Keratinocyte (primary cell): ENCODE measurements at regions not wholly inside any gene's neighbourhood (a gene's known extent, or its start where the extent isn't known, plus 50 kb on each side); places are given as distances from the start of the nearest gene placed in this dataset.

Experiments
- DNase-seq: peaks from one replicate; pipeline ENCODE4 v3.0.0-alpha.2; 2011; ENCODE audit warnings: low read depth, missing footprints, low spot score
- FAIRE-seq: peaks from 2 replicates; lab custom pipeline; 2011; peaks lifted over from hg19 to GRCh38; lab: Jason Lieb, UNC
- H2AFZ ChIP-seq: 2 replicates; pipeline ENCODE4 v1.6.0; 2012; ENCODE audit warnings: low read length, control low read depth, inconsistent platforms; ENCODE audit not compliant: control insufficient read depth
- H3K27ac ChIP-seq: 2 replicates; pipeline ENCODE4 v1.5.1; 2011; ENCODE audit warnings: low read length; ENCODE audit not compliant: control insufficient read depth, insufficient read depth
- H3K27me3 ChIP-seq: 3 replicates; pipeline ENCODE4 v1.6.0; 2011; ENCODE audit warnings: low read length; ENCODE audit not compliant: control insufficient read depth, insufficient read depth; ENCODE audit errors: extremely low read depth
- H3K36me3 ChIP-seq, 2 experiments: 2 replicates in 1 of 2; 3 replicates in 1 of 2; pipeline ENCODE4 v1.5.1; 2011; ENCODE audit warnings: low read length in 2 of 2, mild to moderate bottlenecking in 1 of 2; ENCODE audit not compliant: control insufficient read depth in 2 of 2, insufficient read depth in 2 of 2; ENCODE audit errors: extremely low read depth in 1 of 2
- H3K4me1 ChIP-seq: 3 replicates; pipeline ENCODE4 v1.5.1; 2011; ENCODE audit warnings: low read length; ENCODE audit not compliant: control insufficient read depth, insufficient read depth; ENCODE audit errors: extremely low read depth
- H3K4me2 ChIP-seq: 3 replicates; pipeline ENCODE4 v1.6.0; 2011; ENCODE audit warnings: low read depth, low read length; ENCODE audit not compliant: control insufficient read depth, insufficient read depth; ENCODE audit errors: extremely low read depth
- H3K4me3 ChIP-seq, 3 experiments: fragments of 200-600 bp in 1 of 3; sonication (generic) in 1 of 3; 2 replicates in 2 of 3; 3 replicates in 1 of 3; pipeline ENCODE4 v1.5.1; 2011 to 2016; ENCODE audit warnings: low read length in 3 of 3, mild to moderate bottlenecking in 3 of 3, control low read depth in 2 of 3, inconsistent platforms in 1 of 3, low read depth in 1 of 3, mixed read lengths in 1 of 3, mixed run types in 1 of 3, moderate library complexity in 1 of 3; ENCODE audit not compliant: control insufficient read depth in 2 of 3, insufficient read depth in 2 of 3; ENCODE audit errors: extremely low read depth in 1 of 3
- H3K79me2 ChIP-seq: 2 replicates; pipeline ENCODE4 v1.6.0; 2012; ENCODE audit warnings: low read length; ENCODE audit not compliant: control insufficient read depth, insufficient read depth
- H3K9ac ChIP-seq: 3 replicates; pipeline ENCODE4 v1.6.0; 2011; ENCODE audit warnings: low read length; ENCODE audit not compliant: control insufficient read depth, insufficient read depth; ENCODE audit errors: extremely low read depth
- H3K9me1 ChIP-seq: 3 replicates; pipeline ENCODE4 v1.6.0; 2011; ENCODE audit warnings: low read length; ENCODE audit not compliant: control insufficient read depth, insufficient read depth; ENCODE audit errors: extremely low read depth
- H3K9me3 ChIP-seq: 2 replicates; pipeline ENCODE4 v1.5.1; 2012; ENCODE audit warnings: low read depth, low read length; ENCODE audit not compliant: control insufficient read depth
- H4K20me1 ChIP-seq: 3 replicates; pipeline ENCODE4 v1.6.0; 2011; ENCODE audit warnings: low read length; ENCODE audit not compliant: control insufficient read depth, insufficient read depth; ENCODE audit errors: extremely low read depth
- CTCF ChIP-seq, 3 experiments: IDR thresholded peaks in 1 of 3; conservative IDR thresholded peaks in 1 of 3; optimal IDR thresholded peaks in 1 of 3; 2 replicates in 2 of 3; 3 replicates in 1 of 3; pipeline versions ENCODE3 to v1.5.1; 2011; ENCODE audit warnings: low read length in 3 of 3, mild to moderate bottlenecking in 3 of 3, moderate library complexity in 2 of 3, control low read depth in 1 of 3, inconsistent platforms in 1 of 3; ENCODE audit not compliant: insufficient read depth in 2 of 3; ENCODE audit errors: extremely low read depth in 1 of 3
- EZH2 ChIP-seq: IDR thresholded peaks from one replicate; pipeline ENCODE4 v1.6.1; 2012; ENCODE audit warnings: inconsistent platforms, mild to moderate bottlenecking, low read length, moderate library complexity
- dilution Hi-C: fragments of 300-500 bp; cut with MboI; formaldehyde crosslinking; loops from one replicate; pipeline ENCODE4 v1.7.0; 2020; ENCODE audit warnings: low sequenced_read_pairs; ENCODE audit not compliant: extremely low pct_ligation_motif_present

GRCh38 chr7:41540601-41541000, 162.3 kb downstream of the INHBA start:
- Histone ChIP-seq H3K4me1 (no peaks in the 10 kb centered on the region), H3K36me3 (no peaks in the 10 kb centered on the region), H2AFZ (no peak overlapping the region), H3K9me3 (no peaks in the 10 kb centered on the region), H3K9me1 (no peaks in the 10 kb centered on the region), H3K4me3 (no peak overlapping the region), H3K27me3 (no peaks in the 10 kb centered on the region), H3K27ac (no peak overlapping the region), H3K4me2 (no peak overlapping the region), H4K20me1 (no peaks in the 10 kb centered on the region), H3K79me2 (no peaks in the 10 kb centered on the region), H3K9ac (no peak overlapping the region)
- FAIRE-seq, result no peak
- dilution Hi-C loops, result no loop called here
- TF ChIP-seq CTCF (optimal IDR thresholded peaks at IDR 0.05 in 1 of 3, IDR thresholded peaks at IDR 0.05 in 1 of 3, conservative IDR thresholded peaks at IDR 0.05 in 1 of 3; ENCODE audit: extremely low read depth in 1 of 3, insufficient read depth in 2 of 3, low read length in 3 of 3) (no peak), EZH2 (no peak)
- DNase-seq, result no peak

GRCh38 chr7:41538810-41539724, 163.8 kb downstream of the INHBA start:
- no peaks in the 10 kb centered on the region for H3K36me3 ChIP-seq
- no peak overlapping the region for H3K4me3 ChIP-seq
- H3K79me2 ChIP-seq, result no peaks in the 10 kb centered on the region
- FAIRE-seq (no peak), DNase-seq (no peak)
- no peaks in the 10 kb centered on the region for H3K9me3 ChIP-seq
- no peak overlapping the region for H2AFZ ChIP-seq
- no peaks in the 10 kb centered on the region for H4K20me1 ChIP-seq
- no peak overlapping the region for H3K27ac ChIP-seq
- no peaks in the 10 kb centered on the region for H3K9me1 ChIP-seq
- no peak for TF ChIP-seq CTCF (optimal IDR thresholded peaks at IDR 0.05 in 1 of 3, IDR thresholded peaks at IDR 0.05 in 1 of 3, conservative IDR thresholded peaks at IDR 0.05 in 1 of 3; ENCODE audit: extremely low read depth in 1 of 3, insufficient read depth in 2 of 3, low read length in 3 of 3)
- no peak for TF ChIP-seq EZH2
- H3K27me3 ChIP-seq, result no peaks in the 10 kb centered on the region
- H3K4me1 ChIP-seq, result no peaks in the 10 kb centered on the region
- no peak overlapping the region for H3K4me2 ChIP-seq
- dilution Hi-C loops, result no loop called here
- no peak overlapping the region for H3K9ac ChIP-seq
